IMR-90 (cell line): ENCODE measurements at regions not wholly inside any gene's neighbourhood (a gene's known extent, or its start where the extent isn't known, plus 50 kb on each side); places are given as distances from the start of the nearest gene placed in this dataset.

Experiments used
- ATAC-seq: fragments of 200-7000 bp; cut with Tn5 transposase; 2 replicates; pipeline ENCODE4 v1.9.1; 2020; ENCODE audit warnings: low read depth, mild to moderate bottlenecking, moderate library complexity
- BruUV-seq: library from RNA; stranded (reverse); fragments of 400-500 nt; replicated peaks from 2 replicates; lab custom pipeline; 2021; lab: Mats Ljungman, UMichigan
- CTCF ChIA-PET: fragments of 300-600 bp; formaldehyde crosslinking; extraction: SDS; loops from one replicate; lab custom pipeline; 2021; ENCODE audit warnings: antibody characterized with exemption; lab: Yijun Ruan, JAX
- POLR2A ChIA-PET: fragments of 300-600 bp; sonication (Branson Sonifier 250); formaldehyde crosslinking; loops from one replicate; lab custom pipeline; 2022; ENCODE audit warnings: antibody characterized with exemption; ENCODE audit not compliant: unreplicated experiment; lab: Charles Lee
- DNase-seq: peaks from one replicate; pipeline ENCODE4 v3.0.0; 2013
- H2AFZ ChIP-seq: replicated peaks from 2 replicates; pipeline ENCODE3; 2013; ENCODE audit warnings: low read length, mild to moderate bottlenecking; ENCODE audit not compliant: poor library complexity
- H2AK5ac ChIP-seq: 2 replicates; pipeline ENCODE4 v1.6.1; 2013; ENCODE audit warnings: low read depth, low read length, inconsistent platforms
- H2AK9ac ChIP-seq: replicated peaks from 2 replicates; pipeline ENCODE3; 2013; ENCODE audit warnings: mild to moderate bottlenecking, low read depth, low read length, moderate library complexity; ENCODE audit not compliant: poor library complexity
- H2BK120ac ChIP-seq: 2 replicates; pipeline ENCODE4 v1.6.1; 2013; ENCODE audit warnings: low read depth, low read length, inconsistent platforms
- H2BK15ac ChIP-seq: 3 replicates; pipeline ENCODE4 v1.6.1; 2013; ENCODE audit warnings: low read depth, low read length, inconsistent platforms
- H2BK20ac ChIP-seq: 2 replicates; pipeline ENCODE4 v1.6.1; 2013; ENCODE audit warnings: low read depth, mild to moderate bottlenecking, inconsistent platforms, low read length, moderate library complexity
- H2BK5ac ChIP-seq: 2 replicates; pipeline ENCODE4 v1.6.1; 2013; ENCODE audit warnings: mild to moderate bottlenecking, low read depth, low read length, inconsistent platforms; ENCODE audit not compliant: poor library complexity, severe bottlenecking
- H3K14ac ChIP-seq: replicated peaks from 2 replicates; pipeline ENCODE4 v1.6.1; 2013; ENCODE audit warnings: low read depth, low read length, inconsistent platforms
- H3K18ac ChIP-seq: 2 replicates; pipeline ENCODE4 v1.6.1; 2013; ENCODE audit warnings: low read depth, low read length, control low read depth
- H3K23ac ChIP-seq: 2 replicates; pipeline ENCODE4 v1.6.1; 2013; ENCODE audit warnings: low read depth, low read length, inconsistent platforms
- H3K27ac ChIP-seq: 2 replicates; pipeline ENCODE4 v1.5.1; 2013; ENCODE audit warnings: mild to moderate bottlenecking, control low read depth, low read length; ENCODE audit not compliant: insufficient read depth
- H3K27me3 ChIP-seq: 2 replicates; pipeline ENCODE4 v1.6.1; 2013; ENCODE audit warnings: low read length; ENCODE audit not compliant: control insufficient read depth, insufficient read depth
- H3K36me3 ChIP-seq: 2 replicates; pipeline ENCODE4 v1.6.1; 2013; ENCODE audit warnings: low read length, mixed read lengths; ENCODE audit not compliant: control insufficient read depth, insufficient read depth
- H3K4ac ChIP-seq: 2 replicates; pipeline ENCODE4 v1.6.1; 2013; ENCODE audit warnings: low read depth, low read length, inconsistent platforms
- H3K4me1 ChIP-seq: 2 replicates; pipeline ENCODE4 v1.6.1; 2013; ENCODE audit warnings: low read length, mixed read lengths; ENCODE audit not compliant: control insufficient read depth, insufficient read depth
- H3K4me2 ChIP-seq: 2 replicates; pipeline ENCODE4 v1.6.1; 2013; ENCODE audit warnings: low read depth, mild to moderate bottlenecking, control low read depth, low read length, moderate library complexity
- H3K4me3 ChIP-seq: 2 replicates; pipeline ENCODE4 v1.5.1; 2013; ENCODE audit warnings: low read depth, mild to moderate bottlenecking, control low read depth, low read length, moderate library complexity; ENCODE audit not compliant: insufficient read depth
- H3K56ac ChIP-seq: 2 replicates; pipeline ENCODE4 v1.6.1; 2013; ENCODE audit warnings: low read length, inconsistent platforms; ENCODE audit not compliant: insufficient read depth; ENCODE audit errors: extremely low read depth
- H3K79me1 ChIP-seq, 2 experiments: 2 replicates each; pipeline ENCODE4 v1.6.1; 2013; ENCODE audit warnings: low read length in 2 of 2, inconsistent platforms in 1 of 2, low read depth in 1 of 2
- H3K9ac ChIP-seq: 2 replicates; pipeline ENCODE4 v1.6.1; 2013; ENCODE audit warnings: low read depth, low read length, control low read depth
- H3K9me1 ChIP-seq: 2 replicates; pipeline ENCODE4 v1.6.1; 2013; ENCODE audit warnings: low read length, inconsistent platforms; ENCODE audit not compliant: insufficient read depth
- H3K9me3 ChIP-seq: 2 replicates; pipeline ENCODE4 v1.6.1; 2013; ENCODE audit warnings: low read length; ENCODE audit not compliant: control insufficient read depth, insufficient read depth
- H4K20me1 ChIP-seq: 2 replicates; pipeline ENCODE4 v1.6.1; 2013; ENCODE audit warnings: low read length, inconsistent platforms; ENCODE audit not compliant: insufficient read depth
- H4K5ac ChIP-seq: 2 replicates; pipeline ENCODE4 v1.6.1; 2013; ENCODE audit warnings: mild to moderate bottlenecking, low read depth, low read length, control low read depth
- H4K8ac ChIP-seq, 2 experiments: 2 replicates each; pipeline ENCODE4 v1.6.1; 2013; ENCODE audit warnings: low read depth in 2 of 2, low read length in 2 of 2, control low read depth in 1 of 2, inconsistent platforms in 1 of 2
- H4K91ac ChIP-seq: 2 replicates; pipeline ENCODE4 v1.6.1; 2013; ENCODE audit warnings: low read depth, low read length, inconsistent platforms; ENCODE audit not compliant: insufficient read depth
- MAFK ChIP-seq: IDR thresholded peaks from 2 replicates; pipeline ENCODE4 v1.6.1; 2012; ENCODE audit warnings: low read depth, low read length, improper control_type of control experiment
- MAZ ChIP-seq: IDR thresholded peaks from 2 replicates; pipeline ENCODE4 v1.6.1; 2012; ENCODE audit warnings: low read depth, mild to moderate bottlenecking, low read length, improper control_type of control experiment, moderate library complexity, borderline replicate concordance
- MXI1 ChIP-seq: IDR thresholded peaks from 2 replicates; pipeline ENCODE4 v1.6.1; 2012; ENCODE audit warnings: low read depth, mild to moderate bottlenecking, low read length, moderate library complexity, borderline replicate concordance
- RAD21 ChIP-seq: IDR thresholded peaks from 2 replicates; pipeline ENCODE4 v1.6.1; 2012; ENCODE audit warnings: low read length, improper control_type of control experiment
- WGBS, 2 experiments: methylation state at CpG; one replicate each; pipeline versions ENCODE4 v1.1.5 to v1.1.7; 2013; ENCODE audit warnings: missing lambda C conversion rate in 2 of 2; ENCODE audit not compliant: insufficient read length in 1 of 2; ENCODE audit errors: extremely low coverage in 2 of 2; 5-methylcytosine and 5-hydroxymethylcytosine counted together
- dilution Hi-C: fragments of 300-500 bp; cut with HindIII; formaldehyde crosslinking; loops from one replicate; pipeline ENCODE4 v1.14.3; 2018; ENCODE audit warnings: low sequenced_read_pairs; ENCODE audit not compliant: unreplicated experiment
- in situ Hi-C: fragments of 300-500 bp; cut with MboI; formaldehyde crosslinking; loops from 3 replicates; pipeline ENCODE4 v1.14.3; 2019; ENCODE audit warnings: low sequenced_read_pairs, inconsistent platforms, mixed read lengths
- intact Hi-C: fragments of 100-400 bp; cut with micrococcal nuclease; formaldehyde crosslinking; loops from 2 replicates; pipeline ENCODE4 v1.10.0; 2022

DNA sequence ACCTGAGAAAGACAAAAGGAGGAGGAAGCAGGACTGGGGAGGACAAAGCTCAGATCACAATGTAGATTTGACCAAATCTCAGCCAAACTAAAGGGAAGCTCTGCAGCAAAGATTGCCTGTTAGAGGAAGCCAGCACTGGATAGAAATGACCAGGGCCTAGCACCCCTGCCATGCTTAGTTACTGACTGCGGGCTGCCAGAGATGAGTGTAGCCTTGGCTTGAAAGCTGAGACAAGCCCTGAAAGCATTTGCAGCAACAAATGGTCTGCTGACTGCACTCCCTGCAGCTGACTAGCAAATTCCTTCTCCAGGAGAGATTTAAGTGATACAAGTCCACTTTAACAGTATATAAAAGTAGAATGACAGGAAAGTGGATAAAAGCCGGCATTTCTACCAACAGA lies 140.9 kb upstream of the CRIM1 start:
- Histone ChIP-seq H4K5ac (no peak overlapping the region), H3K14ac (no peak overlapping the region), H3K27me3 (no peaks in the 10 kb centered on the region), H3K4ac (no peak overlapping the region), H4K91ac (no peak overlapping the region), H4K20me1 (no peaks in the 10 kb centered on the region), H3K18ac (no peak overlapping the region), H2BK120ac (no peak overlapping the region), H3K56ac (no peak overlapping the region), H2AFZ (no peak overlapping the region), H3K79me1 (no peaks in the 10 kb centered on the region), H3K9ac (no peak overlapping the region), H3K36me3 (no peaks in the 10 kb centered on the region), H2BK5ac (no peak overlapping the region), H3K9me1 (no peaks in the 10 kb centered on the region), H3K23ac (no peak overlapping the region), H3K4me3 (no peak overlapping the region), H3K4me2 (no peak overlapping the region), H2BK20ac (no peak overlapping the region), H3K9me3 (no peaks in the 10 kb centered on the region), H4K8ac (no peak overlapping the region), H3K27ac (no peak overlapping the region), H2AK5ac (no peak overlapping the region), H3K4me1 (no peaks in the 10 kb centered on the region), H2BK15ac (no peak overlapping the region), H2AK9ac (no peak overlapping the region)
- POLR2A ChIA-PET = no interaction called here
- BruUV-seq = no TSS peak
- TF ChIP-seq MAZ = no peak
- no peak for TF ChIP-seq MAFK
- no peak for TF ChIP-seq RAD21
- TF ChIP-seq MXI1 = no peak
- intact Hi-C loops (no loop called here), dilution Hi-C loops (no loop called here), in situ Hi-C loops (no loop called here)
- WGBS, 2 experiments = 17% methylated on average over 1 of the region's 2 CpGs; no CpG with 5 or more reads in 1 of the 2 experiments
- CTCF ChIA-PET = no interaction called here
- DNase-seq (no peak), ATAC-seq (no peak)
